ENCODE measurements at regions not wholly inside any gene's neighbourhood (a gene's known extent, or its start where the extent isn't known, plus 50 kb on each side); places are given as distances from the start of the nearest gene placed in this dataset.
"Not testable (repeated sequence)": the region's sequence is repeated elsewhere in the genome, so short reads cannot be mapped to it uniquely, and the experiment has no call there.

DNA sequence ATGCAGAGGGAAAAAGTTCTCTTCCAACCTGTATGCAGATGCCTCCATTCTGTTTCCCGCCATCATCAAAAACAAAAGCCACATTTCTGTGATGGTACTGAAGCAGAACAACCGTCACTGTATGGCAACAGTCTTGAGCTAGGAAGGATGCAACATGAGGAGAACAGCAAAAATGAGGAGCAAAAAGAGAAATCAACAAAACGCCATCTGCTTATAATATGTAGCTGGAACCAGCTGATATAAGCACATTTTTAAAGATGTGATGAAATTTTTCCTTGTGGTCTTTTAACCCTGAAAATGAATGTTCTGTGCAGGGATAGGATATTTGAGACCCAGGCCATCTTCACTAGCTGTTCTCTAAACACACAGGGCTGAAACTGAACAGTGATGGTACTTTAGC, 287.0 kb downstream of the ZIC4 start:
- DNase-seq (no peak), ATAC-seq (ENCODE audit: low read depth in 2 of 2) (no peak)
- Mint-ChIP-seq H3K27me3 (no peaks in the 10 kb centered on the region), H3K36me3 (no peaks in the 10 kb centered on the region), H3K4me3 (no peak overlapping the region), H3K27ac (no peak overlapping the region), H3K4me1 (no peaks in the 10 kb centered on the region), H3K9me3 (peaks cover 0 to 5% (median 0%) of the 10 kb centered on the region in 7 donors)

- DNase-seq, result no peak
- H3K9me3 Mint-ChIP-seq, result peaks cover 0 to 5% (median 0%) of the 10 kb centered on the region in 7 donors
- H3K4me3 Mint-ChIP-seq, result no peak overlapping the region
- no peaks in the 10 kb centered on the region for H3K36me3 Mint-ChIP-seq
- H3K27ac Mint-ChIP-seq, result no peak overlapping the region
- ATAC-seq (ENCODE audit: low read depth in 2 of 2), result no peak
- H3K4me1 Mint-ChIP-seq, result no peaks in the 10 kb centered on the region
- no peaks in the 10 kb centered on the region for H3K27me3 Mint-ChIP-seq
These were observed 287.7 kb downstream of the ZIC4 start for GRCh38 chr3:147118611-147119010.

GRCh38 chr3:147117631-147118030, 288.7 kb downstream of the ZIC4 start:
- H3K4me1 Mint-ChIP-seq, result no peaks in the 10 kb centered on the region
- H3K36me3 Mint-ChIP-seq, result no peaks in the 10 kb centered on the region
- no peak overlapping the region for H3K27ac Mint-ChIP-seq
- H3K27me3 Mint-ChIP-seq, result no peaks in the 10 kb centered on the region
- ATAC-seq (ENCODE audit: low read depth in 2 of 2) (no peak), DNase-seq (no peak)
- peaks cover 0 to 3% (median 0%) of the 10 kb centered on the region in 7 donors for H3K9me3 Mint-ChIP-seq
- H3K4me3 Mint-ChIP-seq, result no peak overlapping the region

GRCh38 chr3:147113293-147114044, 292.9 kb downstream of the ZIC4 start:
- H3K4me3 Mint-ChIP-seq, result no peak overlapping the region
- ATAC-seq (ENCODE audit: low read depth in 2 of 2) (no peak), DNase-seq (no peak)
- H3K27me3 Mint-ChIP-seq, result no peaks in the 10 kb centered on the region
- no peaks in the 10 kb centered on the region for H3K4me1 Mint-ChIP-seq
- no peaks in the 10 kb centered on the region for H3K36me3 Mint-ChIP-seq
- peaks cover 0 to 7% (median 0%) of the 10 kb centered on the region in 7 donors for H3K9me3 Mint-ChIP-seq
- no peak overlapping the region for H3K27ac Mint-ChIP-seq

DNA sequence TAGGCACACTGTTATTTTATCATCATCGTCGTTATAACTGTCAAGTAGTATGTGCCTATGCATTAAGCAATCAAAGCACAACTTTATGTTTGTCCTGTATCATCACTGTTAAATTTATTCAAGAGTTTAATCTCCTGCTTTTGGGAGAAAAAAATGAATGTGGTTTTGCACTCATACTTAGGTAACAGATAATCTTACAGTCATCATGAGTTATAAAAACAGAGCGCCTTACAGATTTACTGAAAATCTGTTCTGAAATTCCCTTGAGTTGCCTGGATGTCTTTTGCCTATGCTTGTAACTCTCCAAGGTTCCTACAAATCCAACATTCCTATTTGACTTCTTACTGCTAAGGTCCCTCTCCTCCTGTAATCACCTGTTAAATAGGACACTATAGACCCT, 307.3 kb downstream of the ZIC4 start:
- Mint-ChIP-seq H3K4me1 (no peaks in the 10 kb centered on the region), H3K36me3 (no peaks in the 10 kb centered on the region), H3K9me3 (peaks cover 5 to 23% (median 7%) of the 10 kb centered on the region in 7 donors), H3K27me3 (no peaks in the 10 kb centered on the region), H3K27ac (no peak overlapping the region), H3K4me3 (no peak overlapping the region)
- no peak for ATAC-seq (ENCODE audit: low read depth in 2 of 2)
- DNase-seq, result no peak

DNA sequence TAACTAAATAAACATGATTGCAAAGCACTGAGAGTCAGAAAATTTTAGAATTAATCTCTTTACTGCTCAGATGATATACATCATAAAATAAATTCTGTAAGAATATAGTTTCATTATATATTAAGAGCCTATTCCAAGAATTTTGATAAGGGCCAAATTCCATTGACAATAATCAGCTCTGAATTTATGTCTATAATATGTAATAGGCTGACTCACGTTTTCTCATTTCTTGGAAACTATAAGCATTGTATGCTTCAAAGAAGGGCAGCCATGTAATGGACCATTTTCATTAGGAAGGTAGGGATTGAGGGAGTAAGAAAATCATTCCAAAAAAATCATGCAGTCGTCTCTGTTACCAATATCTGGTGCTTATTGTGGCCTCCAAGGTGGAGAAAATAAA, 315.9 kb downstream of the ZIC4 start:
- Mint-ChIP-seq H3K27ac (no peak overlapping the region), H3K4me3 (no peak overlapping the region), H3K4me1 (no peaks in the 10 kb centered on the region), H3K9me3 (peaks cover 0 to 6% (median 3%) of the 10 kb centered on the region in 7 donors), H3K27me3 (no peaks in the 10 kb centered on the region), H3K36me3 (no peaks in the 10 kb centered on the region)
- ATAC-seq (ENCODE audit: low read depth in 2 of 2) (no peak), DNase-seq (no peak)

DNA sequence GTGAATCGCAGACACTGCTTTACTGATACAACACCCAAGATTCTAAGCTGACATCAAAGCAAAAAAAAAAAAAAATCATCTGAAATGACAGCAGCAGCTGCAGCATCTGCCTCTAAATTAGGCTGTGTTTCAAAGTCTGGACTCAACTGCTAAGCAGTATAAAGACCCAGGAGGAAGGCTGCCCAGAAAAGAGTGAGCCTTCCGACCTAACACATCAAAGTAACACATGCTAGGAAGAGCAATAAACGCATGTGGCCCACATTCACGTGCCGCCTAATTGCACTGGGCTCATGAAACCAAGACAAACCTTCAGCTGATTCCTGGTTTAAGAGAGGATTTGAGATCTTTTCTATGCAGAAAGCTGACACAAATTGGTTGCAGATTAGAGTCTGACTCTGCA, 317.1 kb downstream of the ZIC4 start:
- Mint-ChIP-seq H3K36me3 (no peaks in the 10 kb centered on the region), H3K27me3 (no peaks in the 10 kb centered on the region), H3K4me1 (no peaks in the 10 kb centered on the region), H3K4me3 (no peak overlapping the region), H3K27ac (no peak overlapping the region), H3K9me3 (peaks cover 0 to 2% (median under 1%) of the 10 kb centered on the region in 7 donors)
- no peak for DNase-seq
- no peak for ATAC-seq (ENCODE audit: low read depth in 2 of 2)

- not testable (repeated sequence) for H3K4me1 Mint-ChIP-seq; ATAC-seq (ENCODE audit: low read depth in 2 of 2); H3K4me3 Mint-ChIP-seq; H3K27ac Mint-ChIP-seq; H3K27me3 Mint-ChIP-seq; H3K36me3 Mint-ChIP-seq; DNase-seq
- peaks cover 4 to 36% (median 14%) of the 10 kb centered on the region in 7 donors for H3K9me3 Mint-ChIP-seq
These were observed 346.8 kb downstream of the ZIC4 start for GRCh38 chr3:147059500-147059899.

- no peak overlapping the region for H3K4me3 Mint-ChIP-seq
- no peaks in the 10 kb centered on the region for H3K27me3 Mint-ChIP-seq
- H3K9me3 Mint-ChIP-seq, result peaks cover 2 to 22% (median 12%) of the 10 kb centered on the region in 7 donors
- no peak overlapping the region for H3K27ac Mint-ChIP-seq
- H3K4me1 Mint-ChIP-seq, result no peaks in the 10 kb centered on the region
- ATAC-seq (ENCODE audit: low read depth in 2 of 2) (no peak), DNase-seq (no peak)
- no peaks in the 10 kb centered on the region for H3K36me3 Mint-ChIP-seq
These were observed 356.5 kb downstream of the ZIC4 start for GRCh38 chr3:147049821-147050220.

- Mint-ChIP-seq H3K9me3 (peaks cover 2 to 17% (median 12%) of the 10 kb centered on the region in 7 donors), H3K4me3 (no peak overlapping the region), H3K27ac (no peak overlapping the region), H3K4me1 (no peaks in the 10 kb centered on the region), H3K27me3 (no peaks in the 10 kb centered on the region), H3K36me3 (no peaks in the 10 kb centered on the region)
- DNase-seq (no peak), ATAC-seq (ENCODE audit: low read depth in 2 of 2) (no peak)
These were observed 357.0 kb downstream of the ZIC4 start for GRCh38 chr3:147049305-147049704.

- DNase-seq, result no peak
- ATAC-seq (ENCODE audit: low read depth in 2 of 2), result no peak
- no peak overlapping the region for H3K4me3 Mint-ChIP-seq
- H3K4me1 Mint-ChIP-seq, result no peaks in the 10 kb centered on the region
- no peaks in the 10 kb centered on the region for H3K36me3 Mint-ChIP-seq
- H3K27me3 Mint-ChIP-seq, result no peaks in the 10 kb centered on the region
- H3K9me3 Mint-ChIP-seq, result peaks cover 0 to 17% (median 5%) of the 10 kb centered on the region in 7 donors
- no peak overlapping the region for H3K27ac Mint-ChIP-seq
These were observed 359.4 kb downstream of the ZIC4 start for GRCh38 chr3:147046916-147047315.

DNA sequence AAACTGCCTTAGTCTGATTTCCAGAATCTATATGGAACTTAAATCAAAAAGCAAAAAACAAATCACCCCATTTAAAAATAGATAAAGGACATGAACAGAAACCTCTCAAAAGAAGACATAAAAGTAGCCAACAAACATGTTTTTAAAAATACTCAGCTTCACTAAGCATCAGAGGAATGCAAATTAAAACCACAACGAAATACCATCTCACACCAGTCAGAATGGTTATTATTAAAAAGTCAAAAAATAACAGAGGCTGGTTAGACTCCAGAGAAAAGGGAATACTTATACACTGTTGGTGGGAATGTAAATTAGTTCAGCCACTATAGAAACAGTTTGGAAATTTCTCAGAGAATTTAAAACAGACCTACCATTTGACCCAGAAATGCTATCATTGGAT, 367.9 kb downstream of the ZIC4 start:
- H3K9me3 Mint-ChIP-seq, result peaks cover 0 to 14% (median 7%) of the 10 kb centered on the region in 7 donors
- DNase-seq (no peak), ATAC-seq (ENCODE audit: low read depth in 2 of 2) (no peak)
- H3K4me3 Mint-ChIP-seq, result no peak overlapping the region
- H3K27me3 Mint-ChIP-seq, result no peaks in the 10 kb centered on the region
- no peaks in the 10 kb centered on the region for H3K4me1 Mint-ChIP-seq
- H3K36me3 Mint-ChIP-seq, result peaks cover 0 to 7% of the 10 kb centered on the region in 2 donors
- H3K27ac Mint-ChIP-seq, result no peak overlapping the region

GRCh38 chr3:147034359-147034758, 372.0 kb downstream of the ZIC4 start:
- ATAC-seq (ENCODE audit: low read depth in 2 of 2) (no peak), DNase-seq (no peak)
- H3K27ac Mint-ChIP-seq, result no peak overlapping the region
- no peak overlapping the region for H3K4me3 Mint-ChIP-seq
- H3K4me1 Mint-ChIP-seq, result no peaks in the 10 kb centered on the region
- H3K9me3 Mint-ChIP-seq, result peaks cover 0 to 20% (median 7%) of the 10 kb centered on the region in 7 donors
- peaks cover 0 to 7% of the 10 kb centered on the region in 2 donors for H3K36me3 Mint-ChIP-seq
- no peaks in the 10 kb centered on the region for H3K27me3 Mint-ChIP-seq

- peaks cover 0 to 20% (median 10%) of the 10 kb centered on the region in 7 donors for H3K9me3 Mint-ChIP-seq
- no peak overlapping the region for H3K4me3 Mint-ChIP-seq
- ATAC-seq (ENCODE audit: low read depth in 2 of 2) (no peak), DNase-seq (no peak)
- no peaks in the 10 kb centered on the region for H3K4me1 Mint-ChIP-seq
- no peak overlapping the region for H3K27ac Mint-ChIP-seq
- H3K27me3 Mint-ChIP-seq, result no peaks in the 10 kb centered on the region
- peaks cover 0 to 7% of the 10 kb centered on the region in 2 donors for H3K36me3 Mint-ChIP-seq
These were observed 376.1 kb downstream of the ZIC4 start for GRCh38 chr3:147030274-147030673.

Measured in naive B cell (primary cell).